ENCODE measurements at regions not wholly inside any gene's neighbourhood (a gene's known extent, or its start where the extent isn't known, plus 50 kb on each side); places are given as distances from the start of the nearest gene placed in this dataset.

GRCh38 chr12:127613056-127613455, 653.9 kb upstream of the TMEM132C start:
- TF ChIP-seq CTCF (IDR thresholded peaks at IDR 0.05), result no peak
- no peak for TF ChIP-seq POLR2A (IDR thresholded peaks at IDR 0.05)
- H3K4me3 ChIP-seq, result no peak overlapping the region
- peak overlapping the region in 2 of 5 donors; percentile 62 to 66 for H3K27ac ChIP-seq
- no peaks in the 10 kb centered on the region for H3K9me3 ChIP-seq (replicated peaks in 1 of 3)
- intact Hi-C loops (cut with DNase I), result no loop called here
- no peaks in the 10 kb centered on the region for H3K36me3 ChIP-seq (replicated peaks in 1 of 2)
- WGBS, 4 donors, result 37 to 54% (median 45%) methylated on average over 3 to 5 of the region's 5 CpGs
- no peaks in the 10 kb centered on the region for H3K27me3 ChIP-seq
- peak; percentile 56 to 90 (median 67) for DNase-seq
- peaks cover 0 to 5% of the 10 kb centered on the region in 2 donors for H3K4me1 ChIP-seq (replicated peaks in 1 of 2)

- Histone ChIP-seq H3K36me3 (replicated peaks in 1 of 2) (no peaks in the 10 kb centered on the region), H3K4me3 (no peak overlapping the region), H3K4me1 (replicated peaks in 1 of 2) (no peaks in the 10 kb centered on the region), H3K27me3 (no peaks in the 10 kb centered on the region), H3K27ac (no peak overlapping the region), H3K9me3 (replicated peaks in 1 of 3) (no peaks in the 10 kb centered on the region)
- WGBS, 4 donors, result 75 to 81% (median 78%) methylated on average over 10 of the region's 10 CpGs
- no peak for DNase-seq
- TF ChIP-seq POLR2A (IDR thresholded peaks at IDR 0.05) (no peak), CTCF (IDR thresholded peaks at IDR 0.05) (no peak)
- intact Hi-C loops (cut with DNase I), result no loop called here
Observed at GRCh38 chr12:127619869-127620734, 646.9 kb upstream of the TMEM132C start.

DNA sequence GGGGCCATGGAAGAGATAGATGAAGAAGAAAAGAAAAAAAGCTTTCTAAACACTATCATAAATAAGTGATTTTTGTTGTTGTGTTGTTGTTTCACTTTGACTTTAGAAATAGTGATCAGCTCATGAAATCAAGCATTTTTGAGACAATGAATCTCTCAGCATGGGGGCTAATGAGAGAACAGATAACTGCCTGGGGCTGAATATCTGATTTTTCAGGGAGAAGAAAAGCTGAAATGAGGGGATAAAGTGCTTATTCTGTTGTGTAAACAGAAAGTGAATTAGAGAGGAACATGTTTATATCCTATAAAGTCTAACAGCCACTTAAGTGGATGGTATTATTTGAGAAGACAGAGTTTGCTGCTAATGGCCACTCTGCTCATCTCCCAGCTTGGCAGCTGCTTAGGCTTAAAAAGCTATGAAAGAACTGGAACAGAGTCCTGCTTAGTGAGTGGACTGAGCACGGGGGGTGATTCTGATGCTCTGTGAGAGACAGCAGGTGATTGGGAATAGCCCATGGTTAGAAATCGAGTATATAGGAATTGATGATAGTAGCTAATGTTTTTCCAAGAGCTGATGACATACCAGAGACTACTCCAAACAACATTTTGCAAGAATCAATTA, 646.1 kb upstream of the TMEM132C start:
- WGBS, 4 donors, result 60 to 80% (median 72%) methylated on average over 2 of the region's 2 CpGs
- TF ChIP-seq CTCF (IDR thresholded peaks at IDR 0.05), result no peak
- TF ChIP-seq POLR2A (IDR thresholded peaks at IDR 0.05), result no peak
- no peak overlapping the region for H3K27ac ChIP-seq
- intact Hi-C loops (cut with DNase I), result no loop called here
- no peak overlapping the region for H3K4me3 ChIP-seq
- no peak for DNase-seq
- no peaks in the 10 kb centered on the region for H3K4me1 ChIP-seq (replicated peaks in 1 of 2)
- H3K9me3 ChIP-seq (replicated peaks in 1 of 3), result no peaks in the 10 kb centered on the region
- no peaks in the 10 kb centered on the region for H3K27me3 ChIP-seq
- no peaks in the 10 kb centered on the region for H3K36me3 ChIP-seq (replicated peaks in 1 of 2)

DNA sequence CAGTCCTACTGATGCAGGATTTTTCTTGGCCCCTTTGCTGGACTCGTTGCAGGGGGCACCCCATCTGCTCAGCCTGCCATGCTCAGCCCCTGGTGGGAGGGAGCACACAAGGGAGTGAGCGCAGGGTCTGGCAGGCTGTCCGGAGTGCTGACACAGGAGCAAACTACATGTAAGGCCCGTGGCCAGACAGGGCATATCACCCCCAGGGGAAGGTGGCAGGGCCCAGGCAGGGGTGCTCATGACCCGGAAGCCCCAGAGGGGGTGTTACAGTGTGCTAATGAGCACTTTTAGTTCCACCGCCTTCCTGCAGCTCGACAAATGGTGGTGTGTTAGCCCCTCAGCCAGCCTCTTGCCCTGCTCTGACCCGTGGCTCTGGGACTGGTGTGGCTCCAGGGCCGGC, 645.6 kb upstream of the TMEM132C start:
- no peak overlapping the region for H3K27ac ChIP-seq
- intact Hi-C loops (cut with DNase I), result no loop called here
- no peaks in the 10 kb centered on the region for H3K9me3 ChIP-seq (replicated peaks in 1 of 3)
- H3K4me3 ChIP-seq, result no peak overlapping the region
- H3K27me3 ChIP-seq, result no peaks in the 10 kb centered on the region
- no peak for DNase-seq
- 86 to 92% (median 91%) methylated on average over 7 to 9 of the region's 9 CpGs for WGBS, 4 donors
- H3K4me1 ChIP-seq (replicated peaks in 1 of 2), result no peaks in the 10 kb centered on the region
- H3K36me3 ChIP-seq (replicated peaks in 1 of 2), result no peaks in the 10 kb centered on the region
- TF ChIP-seq POLR2A (IDR thresholded peaks at IDR 0.05) (no peak), CTCF (IDR thresholded peaks at IDR 0.05) (no peak)

Data from adrenal gland (tissue), 9 donors.